ENCODE measurements at regions not wholly inside any gene's neighbourhood (a gene's known extent, or its start where the extent isn't known, plus 50 kb on each side); places are given as distances from the start of the nearest gene placed in this dataset.

- TF ChIP-seq SMAD3 (CRISPR knock-in tag; IDR thresholded peaks at IDR 0.05; ENCODE audit: borderline replicate concordance): no peak
- no peak for TF ChIP-seq NR1H2 (CRISPR knock-in tag; IDR thresholded peaks at IDR 0.05)
- TF ChIP-seq, protein P1, sequence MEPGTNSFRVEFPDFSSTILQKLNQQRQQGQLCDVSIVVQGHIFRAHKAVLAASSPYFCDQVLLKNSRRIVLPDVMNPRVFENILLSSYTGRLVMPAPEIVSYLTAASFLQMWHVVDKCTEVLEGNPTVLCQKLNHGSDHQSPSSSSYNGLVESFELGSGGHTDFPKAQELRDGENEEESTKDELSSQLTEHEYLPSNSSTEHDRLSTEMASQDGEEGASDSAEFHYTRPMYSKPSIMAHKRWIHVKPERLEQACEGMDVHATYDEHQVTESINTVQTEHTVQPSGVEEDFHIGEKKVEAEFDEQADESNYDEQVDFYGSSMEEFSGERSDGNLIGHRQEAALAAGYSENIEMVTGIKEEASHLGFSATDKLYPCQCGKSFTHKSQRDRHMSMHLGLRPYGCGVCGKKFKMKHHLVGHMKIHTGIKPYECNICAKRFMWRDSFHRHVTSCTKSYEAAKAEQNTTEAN (CRISPR knock-in tag; IDR thresholded peaks at IDR 0.05): no peak
- no peak for TF ChIP-seq ZNF671 (CRISPR knock-in tag; IDR thresholded peaks at IDR 0.05)
- no peak for TF ChIP-seq SMAD4 (CRISPR knock-in tag; IDR thresholded peaks at IDR 0.05)
- no peak for TF ChIP-seq ZNF281 (CRISPR knock-in tag; IDR thresholded peaks at IDR 0.05)
- TF ChIP-seq RORB (CRISPR knock-in tag; IDR thresholded peaks at IDR 0.05): no peak
- TF ChIP-seq NR3C1 (CRISPR knock-in tag; conservative IDR thresholded peaks at IDR 0.05; ENCODE audit: low read depth): no peak
- TF ChIP-seq, protein P2, sequence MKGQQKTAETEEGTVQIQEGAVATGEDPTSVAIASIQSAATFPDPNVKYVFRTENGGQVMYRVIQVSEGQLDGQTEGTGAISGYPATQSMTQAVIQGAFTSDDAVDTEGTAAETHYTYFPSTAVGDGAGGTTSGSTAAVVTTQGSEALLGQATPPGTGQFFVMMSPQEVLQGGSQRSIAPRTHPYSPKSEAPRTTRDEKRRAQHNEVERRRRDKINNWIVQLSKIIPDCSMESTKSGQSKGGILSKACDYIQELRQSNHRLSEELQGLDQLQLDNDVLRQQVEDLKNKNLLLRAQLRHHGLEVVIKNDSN (CRISPR knock-in tag; IDR thresholded peaks at IDR 0.05): no peak
- no peak for TF ChIP-seq ZNF263 (CRISPR knock-in tag; IDR thresholded peaks at IDR 0.05; ENCODE audit: low read depth)
- ATAC-seq (no peak), DNase-seq (ENCODE audit: low spot score) (no peak)
- Mint-ChIP-seq H3K27ac (no peak overlapping the region), H3K9me3 (peaks cover 59% of the 10 kb centered on the region), H3K27me3 (ENCODE audit: low read depth) (no peaks in the 10 kb centered on the region; the same call in 1 of the 2 replicates), H3K4me3 (no peak overlapping the region), H3K4me1 (no peaks in the 10 kb centered on the region), H3K36me3 (peaks cover 24% of the 10 kb centered on the region)
- POLR2A ChIA-PET: no interaction called here
- CTCF ChIA-PET: no interaction called here
These were observed 1032.8 kb upstream of the EPHA6 start for GRCh38 chr3:95781598-95781997.

GRCh38 chr3:95789111-95789510 is 1025.3 kb upstream of the EPHA6 start:
- ChIA-PET CTCF (no interaction called here), POLR2A (no interaction called here)
- no peak overlapping the region for H3K27ac Mint-ChIP-seq
- DNase-seq (ENCODE audit: low spot score): no peak
- H3K4me1 Mint-ChIP-seq: no peaks in the 10 kb centered on the region
- no peaks in the 10 kb centered on the region for H3K36me3 Mint-ChIP-seq
- H3K9me3 Mint-ChIP-seq: no peaks in the 10 kb centered on the region
- no peaks in the 10 kb centered on the region for H3K27me3 Mint-ChIP-seq (ENCODE audit: low read depth)
- TF ChIP-seq KAT7 (CRISPR knock-in tag; IDR thresholded peaks at IDR 0.05; ENCODE audit: borderline replicate concordance) (no peak), EMX1 (CRISPR knock-in tag; IDR thresholded peaks at IDR 0.05) (no peak), E2F1 (CRISPR knock-in tag; IDR thresholded peaks at IDR 0.05) (no peak), ERG (CRISPR knock-in tag; IDR thresholded peaks at IDR 0.05) (no peak), MXD4 (CRISPR knock-in tag; IDR thresholded peaks at IDR 0.05; ENCODE audit: borderline replicate concordance) (no peak), GRHL2 (CRISPR knock-in tag; IDR thresholded peaks at IDR 0.05; ENCODE audit: insufficient replicate concordance, severe bottlenecking) (no peak), JAZF1 (CRISPR knock-in tag; IDR thresholded peaks at IDR 0.05) (no peak), MYBL2 (CRISPR knock-in tag; IDR thresholded peaks at IDR 0.05) (no peak), GTF2I (CRISPR knock-in tag; conservative IDR thresholded peaks at IDR 0.05) (no peak), NR1H2 (CRISPR knock-in tag; IDR thresholded peaks at IDR 0.05) (no peak), FOXP1 (CRISPR knock-in tag; IDR thresholded peaks at IDR 0.05; ENCODE audit: borderline replicate concordance) (no peak), CREM (CRISPR knock-in tag; IDR thresholded peaks at IDR 0.05) (no peak), ZNF671 (CRISPR knock-in tag; IDR thresholded peaks at IDR 0.05) (no peak), ZNF317 (CRISPR knock-in tag; IDR thresholded peaks at IDR 0.05; ENCODE audit: borderline replicate concordance, low read depth) (no peak), ZNF263 (CRISPR knock-in tag; IDR thresholded peaks at IDR 0.05; ENCODE audit: low read depth) (no peak), IRF2 (CRISPR knock-in tag; IDR thresholded peaks at IDR 0.05; ENCODE audit: borderline replicate concordance, low read depth) (no peak)
- TF ChIP-seq, protein P3, sequence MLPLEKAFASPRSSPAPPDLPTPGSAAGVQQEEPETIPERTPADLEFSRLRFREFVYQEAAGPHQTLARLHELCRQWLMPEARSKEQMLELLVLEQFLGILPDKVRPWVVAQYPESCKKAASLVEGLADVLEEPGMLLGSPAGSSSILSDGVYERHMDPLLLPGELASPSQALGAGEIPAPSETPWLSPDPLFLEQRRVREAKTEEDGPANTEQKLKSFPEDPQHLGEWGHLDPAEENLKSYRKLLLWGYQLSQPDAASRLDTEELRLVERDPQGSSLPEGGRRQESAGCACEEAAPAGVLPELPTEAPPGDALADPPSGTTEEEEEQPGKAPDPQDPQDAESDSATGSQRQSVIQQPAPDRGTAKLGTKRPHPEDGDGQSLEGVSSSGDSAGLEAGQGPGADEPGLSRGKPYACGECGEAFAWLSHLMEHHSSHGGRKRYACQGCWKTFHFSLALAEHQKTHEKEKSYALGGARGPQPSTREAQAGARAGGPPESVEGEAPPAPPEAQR (CRISPR knock-in tag; IDR thresholded peaks at IDR 0.05): no peak
- TF ChIP-seq, protein P4, sequence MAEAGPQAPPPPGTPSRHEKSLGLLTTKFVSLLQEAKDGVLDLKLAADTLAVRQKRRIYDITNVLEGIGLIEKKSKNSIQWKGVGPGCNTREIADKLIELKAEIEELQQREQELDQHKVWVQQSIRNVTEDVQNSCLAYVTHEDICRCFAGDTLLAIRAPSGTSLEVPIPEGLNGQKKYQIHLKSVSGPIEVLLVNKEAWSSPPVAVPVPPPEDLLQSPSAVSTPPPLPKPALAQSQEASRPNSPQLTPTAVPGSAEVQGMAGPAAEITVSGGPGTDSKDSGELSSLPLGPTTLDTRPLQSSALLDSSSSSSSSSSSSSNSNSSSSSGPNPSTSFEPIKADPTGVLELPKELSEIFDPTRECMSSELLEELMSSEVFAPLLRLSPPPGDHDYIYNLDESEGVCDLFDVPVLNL (CRISPR knock-in tag; IDR thresholded peaks at IDR 0.05; ENCODE audit: borderline replicate concordance, low read depth): no peak
- TF ChIP-seq, protein P5, sequence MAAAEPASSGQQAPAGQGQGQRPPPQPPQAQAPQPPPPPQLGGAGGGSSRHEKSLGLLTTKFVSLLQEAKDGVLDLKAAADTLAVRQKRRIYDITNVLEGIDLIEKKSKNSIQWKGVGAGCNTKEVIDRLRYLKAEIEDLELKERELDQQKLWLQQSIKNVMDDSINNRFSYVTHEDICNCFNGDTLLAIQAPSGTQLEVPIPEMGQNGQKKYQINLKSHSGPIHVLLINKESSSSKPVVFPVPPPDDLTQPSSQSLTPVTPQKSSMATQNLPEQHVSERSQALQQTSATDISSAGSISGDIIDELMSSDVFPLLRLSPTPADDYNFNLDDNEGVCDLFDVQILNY (CRISPR knock-in tag; IDR thresholded peaks at IDR 0.05): no peak
- ATAC-seq: no peak
- no peak overlapping the region for H3K4me3 Mint-ChIP-seq

Measured in WTC11 (cell line).